HG02610 (cell line): ENCODE measurements at regions not wholly inside any gene's neighbourhood (a gene's known extent, or its start where the extent isn't known, plus 50 kb on each side); places are given as distances from the start of the nearest gene placed in this dataset.

ENCODE experiments used
- ATAC-seq: cut with Tn5 transposase; IDR thresholded peaks from one replicate; pipeline ENCODE4 v1.9.1; 2021; ENCODE audit warnings: mild to moderate bottlenecking, moderate library complexity; ENCODE audit not compliant: unreplicated experiment

GRCh38 chr11:80841675-80842074 lies 1400.8 kb upstream of the TENM4 start:
- ATAC-seq: no peak

GRCh38 chr11:80838153-80838552 lies 1397.3 kb upstream of the TENM4 start:
- peak; percentile 88 for ATAC-seq

GRCh38 chr11:80837051-80837450 lies 1396.2 kb upstream of the TENM4 start:
- no peak for ATAC-seq

- no peak for ATAC-seq
Observed at GRCh38 chr11:80831374-80831773, 1390.5 kb upstream of the TENM4 start.

GRCh38 chr11:80827781-80828180 lies 1387.0 kb upstream of the TENM4 start:
- no peak for ATAC-seq

- no peak for ATAC-seq
Observed at GRCh38 chr11:80826808-80827207, 1386.0 kb upstream of the TENM4 start.

- no peak for ATAC-seq
Observed at GRCh38 chr11:80822308-80822707, 1381.5 kb upstream of the TENM4 start.

- ATAC-seq: no peak
Observed at GRCh38 chr11:80819271-80819670, 1378.4 kb upstream of the TENM4 start.

GRCh38 chr11:80816966-80817365 lies 1376.1 kb upstream of the TENM4 start:
- no peak for ATAC-seq

GRCh38 chr11:80816454-80816847 lies 1375.6 kb upstream of the TENM4 start:
- ATAC-seq: peak; percentile 45

GRCh38 chr11:80815752-80816453 lies 1375.1 kb upstream of the TENM4 start:
- ATAC-seq: peak; percentile 91

GRCh38 chr11:80814813-80815212 lies 1374.0 kb upstream of the TENM4 start:
- ATAC-seq: no peak

GRCh38 chr11:80810695-80811094 lies 1369.9 kb upstream of the TENM4 start:
- ATAC-seq: no peak

GRCh38 chr11:80798174-80798573 lies 1357.3 kb upstream of the TENM4 start:
- ATAC-seq: no peak

GRCh38 chr11:80783561-80783960 lies 1342.7 kb upstream of the TENM4 start:
- no peak for ATAC-seq

- ATAC-seq: no peak
Observed at GRCh38 chr11:80782135-80782885, 1341.5 kb upstream of the TENM4 start.

GRCh38 chr11:80779905-80780605 lies 1339.2 kb upstream of the TENM4 start:
- no peak for ATAC-seq

GRCh38 chr11:80778941-80779340 lies 1338.1 kb upstream of the TENM4 start:
- ATAC-seq: no peak

GRCh38 chr11:80778432-80778831 lies 1337.6 kb upstream of the TENM4 start:
- no peak for ATAC-seq

- ATAC-seq: no peak
Observed at GRCh38 chr11:80773919-80774318, 1333.1 kb upstream of the TENM4 start.

GRCh38 chr11:80771017-80771416 lies 1330.2 kb upstream of the TENM4 start:
- ATAC-seq: no peak

GRCh38 chr11:80758787-80759186 lies 1318.0 kb upstream of the TENM4 start:
- ATAC-seq: no peak
